ENCODE measurements at regions not wholly inside any gene's neighbourhood (a gene's known extent, or its start where the extent isn't known, plus 50 kb on each side); places are given as distances from the start of the nearest gene placed in this dataset.
"Not testable (repeated sequence)": the region's sequence is repeated elsewhere in the genome, so short reads cannot be mapped to it uniquely, and the experiment has no call there.

DNA sequence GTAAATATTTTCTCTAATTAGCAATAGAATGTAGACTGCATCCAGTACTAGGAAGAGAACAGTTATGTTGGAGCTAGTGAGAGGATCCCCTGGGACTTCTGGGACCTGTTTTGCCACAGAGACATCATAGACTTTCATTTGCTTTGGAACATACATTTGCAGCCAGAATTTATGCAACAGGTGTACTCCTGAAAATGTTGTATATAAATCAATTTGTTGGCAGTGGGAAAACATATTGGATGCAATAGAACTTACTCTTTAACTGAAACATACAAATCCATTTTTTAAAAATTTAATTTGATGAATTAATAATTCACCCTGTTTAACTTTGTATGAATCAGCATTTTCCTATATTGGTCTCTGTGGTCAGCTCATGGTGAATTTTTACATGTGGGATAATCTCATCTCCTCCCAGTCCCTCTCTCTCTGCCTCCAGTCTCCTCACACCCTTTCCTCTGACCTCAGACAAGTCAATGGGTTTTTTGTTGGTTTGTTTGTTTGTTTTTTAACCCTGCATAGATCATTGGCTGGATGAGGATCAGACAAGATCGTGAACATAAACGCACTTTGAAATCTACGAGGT is 263.0 kb downstream of the LPIN1 start:
- no peaks in the 10 kb centered on the region for H3K36me3 ChIP-seq (ENCODE audit: control insufficient read depth, insufficient read depth, low read length, severe bottlenecking)
- DNase-seq (ENCODE audit: low read depth), result no peak
- no peaks in the 10 kb centered on the region for H3K9me3 ChIP-seq (ENCODE audit: control insufficient read depth, low read length)
- no peaks in the 10 kb centered on the region for H3K4me1 ChIP-seq (ENCODE audit: control insufficient read depth, insufficient read depth, low read length)
- H3K4me3 ChIP-seq (ENCODE audit: low read length), result no peak overlapping the region
- no peak overlapping the region for H3K9ac ChIP-seq (ENCODE audit: low read length)
- H3K27me3 ChIP-seq (replicated peaks; ENCODE audit: control insufficient read depth, insufficient read depth, low read length), result peaks cover 4% of the 10 kb centered on the region

DNA sequence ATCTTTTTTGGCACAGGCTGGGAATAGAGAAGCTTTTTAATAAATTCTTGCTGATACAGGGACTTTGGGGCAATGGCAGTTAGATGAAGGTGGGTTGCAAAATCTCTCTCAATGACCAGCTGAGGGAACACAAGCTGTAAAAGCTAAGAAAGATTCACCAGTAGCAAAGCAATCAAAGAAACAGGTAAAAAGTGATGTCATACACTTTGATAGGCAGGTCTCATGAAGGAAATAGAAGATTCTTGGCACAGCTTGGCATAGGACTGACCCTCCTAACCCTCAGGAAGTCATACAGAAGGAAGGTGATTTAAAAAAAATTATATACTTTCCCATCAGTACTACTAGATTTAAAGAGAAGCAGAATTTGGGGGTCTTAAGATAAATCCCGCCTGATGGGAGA is 263.6 kb downstream of the LPIN1 start:
- no peaks in the 10 kb centered on the region for H3K36me3 ChIP-seq (ENCODE audit: control insufficient read depth, insufficient read depth, low read length, severe bottlenecking)
- H3K4me1 ChIP-seq (ENCODE audit: control insufficient read depth, insufficient read depth, low read length), result no peaks in the 10 kb centered on the region
- H3K9me3 ChIP-seq (ENCODE audit: control insufficient read depth, low read length), result no peaks in the 10 kb centered on the region
- H3K4me3 ChIP-seq (ENCODE audit: low read length), result no peak overlapping the region
- no peak for DNase-seq (ENCODE audit: low read depth)
- peaks cover 4% of the 10 kb centered on the region for H3K27me3 ChIP-seq (replicated peaks; ENCODE audit: control insufficient read depth, insufficient read depth, low read length)
- no peak overlapping the region for H3K9ac ChIP-seq (ENCODE audit: low read length)

DNA sequence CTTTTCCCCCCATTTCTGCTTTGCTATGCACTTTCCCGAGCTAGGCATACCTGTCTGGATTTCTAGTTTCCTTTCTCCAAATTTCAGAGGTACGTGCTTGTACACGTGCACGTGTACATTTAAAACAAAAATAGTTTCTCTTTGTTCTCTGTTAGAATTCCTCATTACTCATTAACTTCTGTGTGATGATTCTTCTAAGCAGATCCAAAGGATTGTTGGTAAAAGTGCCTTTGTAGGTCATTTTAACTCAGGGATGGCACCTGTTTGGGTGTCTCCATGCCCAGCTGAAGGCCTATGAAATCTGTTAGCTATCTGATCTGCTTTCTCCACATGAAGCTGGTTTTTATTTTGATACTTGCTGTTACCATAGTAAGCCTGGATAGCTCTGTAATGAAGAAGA is 264.3 kb downstream of the LPIN1 start:
- no peak for DNase-seq (ENCODE audit: low read depth)
- H3K4me1 ChIP-seq (ENCODE audit: control insufficient read depth, insufficient read depth, low read length), result no peaks in the 10 kb centered on the region
- no peak overlapping the region for H3K4me3 ChIP-seq (ENCODE audit: low read length)
- no peak overlapping the region for H3K9ac ChIP-seq (ENCODE audit: low read length)
- no peaks in the 10 kb centered on the region for H3K9me3 ChIP-seq (ENCODE audit: control insufficient read depth, low read length)
- H3K27me3 ChIP-seq (replicated peaks; ENCODE audit: control insufficient read depth, insufficient read depth, low read length), result peaks cover 4% of the 10 kb centered on the region
- no peaks in the 10 kb centered on the region for H3K36me3 ChIP-seq (ENCODE audit: control insufficient read depth, insufficient read depth, low read length, severe bottlenecking)

DNA sequence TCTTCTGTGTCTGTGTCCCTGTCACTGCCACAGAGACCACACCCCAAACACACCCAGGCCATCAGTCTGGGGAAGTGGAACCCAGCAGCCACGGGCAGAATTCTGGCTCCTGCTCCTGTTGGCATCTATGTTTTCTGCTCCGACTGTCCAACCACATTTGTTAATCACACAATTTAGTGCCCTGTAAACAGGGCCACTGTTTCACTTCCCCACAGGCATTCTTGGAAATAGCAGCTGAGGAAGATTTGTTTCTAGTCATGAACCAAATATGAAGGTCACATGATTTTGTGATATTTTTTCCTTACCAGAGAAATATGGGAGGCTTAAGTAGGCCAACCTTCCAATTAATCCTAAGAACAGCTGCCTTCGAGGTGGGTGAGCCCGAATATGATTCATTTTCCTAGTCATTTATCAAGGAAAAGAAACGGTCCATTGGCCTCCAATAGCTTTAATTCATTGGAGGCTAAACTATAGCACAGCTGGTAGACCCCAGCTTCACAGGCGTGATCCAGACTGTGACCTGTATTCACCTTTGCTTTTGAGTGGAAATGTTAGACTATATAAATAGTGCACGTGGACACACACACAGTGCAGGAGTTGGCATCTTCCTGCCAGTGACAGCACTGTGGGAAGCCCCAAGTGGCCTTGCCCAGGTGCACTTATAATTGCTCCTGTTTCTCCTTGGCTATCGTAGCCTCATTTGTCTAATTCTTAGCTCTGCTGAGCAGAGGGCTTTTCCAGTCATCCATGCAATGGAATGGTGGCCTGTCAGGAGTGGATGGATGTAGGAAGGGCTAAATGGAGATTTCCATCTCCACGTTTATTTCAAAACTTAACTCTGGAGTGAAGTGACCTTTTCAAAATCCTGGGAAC is 267.9 kb downstream of the LPIN1 start:
- H3K9me3 ChIP-seq (ENCODE audit: control insufficient read depth, low read length), result no peaks in the 10 kb centered on the region
- peaks cover 4% of the 10 kb centered on the region for H3K27me3 ChIP-seq (replicated peaks; ENCODE audit: control insufficient read depth, insufficient read depth, low read length)
- no peaks in the 10 kb centered on the region for H3K36me3 ChIP-seq (ENCODE audit: control insufficient read depth, insufficient read depth, low read length, severe bottlenecking)
- H3K4me1 ChIP-seq (ENCODE audit: control insufficient read depth, insufficient read depth, low read length), result no peaks in the 10 kb centered on the region
- H3K4me3 ChIP-seq (ENCODE audit: low read length), result no peak overlapping the region
- H3K9ac ChIP-seq (ENCODE audit: low read length), result no peak overlapping the region
- peak; percentile 58 for DNase-seq (ENCODE audit: low read depth)

DNA sequence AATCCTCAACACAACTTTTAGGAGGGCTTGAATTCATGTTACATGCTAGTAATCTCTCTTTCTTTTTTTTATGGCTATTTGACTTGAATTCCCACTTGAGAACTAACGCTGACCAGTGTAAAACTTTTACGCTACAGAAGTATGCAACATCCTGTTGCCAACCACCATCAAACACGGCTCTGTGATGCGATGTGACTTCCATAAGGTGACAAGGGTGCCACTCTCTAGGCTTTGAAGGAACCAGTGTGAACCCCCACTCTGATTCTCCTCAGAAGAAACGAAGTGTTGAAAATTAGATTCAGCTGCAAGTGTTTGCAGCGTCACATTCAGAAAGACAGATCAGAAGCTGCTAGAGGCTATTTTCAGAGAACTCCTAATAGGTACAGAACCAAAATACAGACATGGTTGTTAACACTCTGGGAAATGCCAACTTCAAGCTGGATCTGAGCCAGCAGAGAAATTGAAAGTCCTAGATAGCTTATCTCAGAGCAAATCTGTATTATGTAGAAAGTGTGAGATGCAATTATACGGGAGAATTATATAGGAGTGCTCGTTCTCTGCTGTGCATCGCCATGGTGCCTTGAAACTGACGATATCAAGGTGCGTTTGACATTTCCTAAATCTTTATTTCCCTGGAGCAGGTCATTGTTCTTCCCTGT is 271.2 kb downstream of the LPIN1 start:
- no peak overlapping the region for H3K9ac ChIP-seq (ENCODE audit: low read length)
- H3K36me3 ChIP-seq (ENCODE audit: control insufficient read depth, insufficient read depth, low read length, severe bottlenecking), result no peaks in the 10 kb centered on the region
- no peaks in the 10 kb centered on the region for H3K27me3 ChIP-seq (replicated peaks; ENCODE audit: control insufficient read depth, insufficient read depth, low read length)
- no peak overlapping the region for H3K4me3 ChIP-seq (ENCODE audit: low read length)
- DNase-seq (ENCODE audit: low read depth), result no peak
- H3K9me3 ChIP-seq (ENCODE audit: control insufficient read depth, low read length), result peaks cover 21% of the 10 kb centered on the region
- H3K4me1 ChIP-seq (ENCODE audit: control insufficient read depth, insufficient read depth, low read length), result no peaks in the 10 kb centered on the region

DNA sequence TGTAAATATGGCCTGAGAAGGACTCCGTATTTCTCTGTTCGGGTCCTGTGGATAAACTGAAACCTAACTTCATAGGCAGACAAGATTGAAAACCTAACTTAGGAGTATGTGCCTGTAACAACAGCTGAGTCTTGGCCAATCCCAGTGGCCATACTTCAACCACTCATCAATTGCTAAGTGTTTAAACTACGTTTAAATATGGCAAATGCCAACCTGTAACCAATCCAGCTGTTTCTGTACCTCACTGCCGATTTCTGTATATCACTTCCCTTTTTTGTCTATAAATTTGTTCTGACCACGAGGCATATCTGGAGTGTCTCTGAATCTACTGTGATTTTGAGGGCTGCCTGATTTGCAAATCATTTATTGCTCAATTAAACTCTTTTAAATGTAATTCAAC is 272.3 kb downstream of the LPIN1 start:
- not testable (repeated sequence) for H3K36me3 ChIP-seq (ENCODE audit: control insufficient read depth, insufficient read depth, low read length, severe bottlenecking); DNase-seq (ENCODE audit: low read depth); H3K27me3 ChIP-seq (replicated peaks; ENCODE audit: control insufficient read depth, insufficient read depth, low read length); H3K4me1 ChIP-seq (ENCODE audit: control insufficient read depth, insufficient read depth, low read length); H3K9ac ChIP-seq (ENCODE audit: low read length); H3K4me3 ChIP-seq (ENCODE audit: low read length)
- peaks cover 21% of the 10 kb centered on the region for H3K9me3 ChIP-seq (ENCODE audit: control insufficient read depth, low read length)

DNA sequence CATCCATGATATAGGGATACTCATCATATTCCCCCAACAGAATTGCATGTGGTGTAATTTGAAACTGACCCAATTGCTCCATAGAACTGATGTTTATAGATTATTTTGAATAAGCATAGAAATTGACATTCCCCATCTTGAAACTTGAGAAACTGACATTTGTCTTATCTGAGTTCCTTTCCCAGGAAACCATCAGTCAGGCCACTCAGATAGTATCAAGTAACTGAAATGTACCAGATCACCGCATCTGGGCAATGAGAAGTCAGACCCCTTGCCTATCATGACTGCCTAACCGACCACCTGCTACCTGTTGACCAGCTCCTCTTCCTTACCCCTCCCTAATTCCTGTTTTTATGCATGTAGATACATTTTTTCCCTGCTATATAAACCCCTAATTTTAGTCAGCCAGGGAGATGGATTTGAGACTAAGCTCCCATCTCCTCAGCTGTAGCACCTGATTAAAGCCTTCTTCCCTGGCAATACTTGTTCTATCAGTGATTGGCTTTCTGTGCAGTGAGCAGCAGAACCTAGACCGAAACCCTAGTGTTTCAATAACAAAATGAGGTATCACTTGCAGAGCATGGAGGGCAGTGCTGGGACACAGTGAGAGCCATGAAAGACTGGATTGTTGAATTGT is 274.5 kb downstream of the LPIN1 start:
- Histone ChIP-seq H3K27me3 (replicated peaks; ENCODE audit: control insufficient read depth, insufficient read depth, low read length) (no peaks in the 10 kb centered on the region), H3K4me3 (ENCODE audit: low read length) (no peak overlapping the region), H3K9ac (ENCODE audit: low read length) (no peak overlapping the region), H3K9me3 (ENCODE audit: control insufficient read depth, low read length) (peaks cover 21% of the 10 kb centered on the region), H3K4me1 (ENCODE audit: control insufficient read depth, insufficient read depth, low read length) (no peaks in the 10 kb centered on the region), H3K36me3 (ENCODE audit: control insufficient read depth, insufficient read depth, low read length, severe bottlenecking) (no peaks in the 10 kb centered on the region)
- no peak for DNase-seq (ENCODE audit: low read depth)

DNA sequence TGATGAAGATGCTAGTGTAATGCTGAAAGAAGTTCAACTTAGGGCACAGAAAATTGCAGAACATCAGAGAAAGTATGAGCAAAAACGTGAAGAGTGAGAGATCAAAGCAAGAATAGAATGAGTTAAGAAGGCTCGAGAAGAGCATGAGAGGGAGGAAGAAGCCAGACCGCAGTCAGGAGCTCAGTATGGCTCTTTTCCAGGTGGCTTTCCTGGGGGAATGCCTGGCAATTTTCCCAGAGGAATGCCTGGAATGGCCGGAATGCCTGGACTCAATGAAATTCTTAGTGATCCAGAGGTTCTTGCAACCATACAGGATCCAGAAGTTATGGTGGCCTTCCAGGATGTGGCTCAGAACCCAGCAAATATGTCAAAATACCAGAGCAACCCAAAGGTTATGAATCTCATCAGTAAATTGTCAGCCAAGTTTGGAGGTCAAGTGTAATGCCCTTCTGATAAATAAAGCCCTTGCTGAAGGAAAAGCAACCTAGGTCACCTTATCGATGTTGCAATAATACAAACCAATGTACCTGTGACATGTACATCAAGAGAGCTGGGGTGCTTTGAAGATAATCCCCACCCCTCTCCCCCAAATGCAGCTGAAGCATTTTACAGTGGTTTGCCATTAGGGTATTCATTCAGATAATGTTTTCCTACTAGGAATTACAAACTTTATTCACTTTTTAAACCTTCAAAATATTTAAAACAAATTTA is 277.9 kb downstream of the LPIN1 start:
- peaks cover 21% of the 10 kb centered on the region for H3K9me3 ChIP-seq (ENCODE audit: control insufficient read depth, low read length)
- H3K4me3 ChIP-seq (ENCODE audit: low read length); H3K4me1 ChIP-seq (ENCODE audit: control insufficient read depth, insufficient read depth, low read length); H3K27me3 ChIP-seq (replicated peaks; ENCODE audit: control insufficient read depth, insufficient read depth, low read length); DNase-seq (ENCODE audit: low read depth); H3K36me3 ChIP-seq (ENCODE audit: control insufficient read depth, insufficient read depth, low read length, severe bottlenecking); H3K9ac ChIP-seq (ENCODE audit: low read length): not testable (repeated sequence)

DNA sequence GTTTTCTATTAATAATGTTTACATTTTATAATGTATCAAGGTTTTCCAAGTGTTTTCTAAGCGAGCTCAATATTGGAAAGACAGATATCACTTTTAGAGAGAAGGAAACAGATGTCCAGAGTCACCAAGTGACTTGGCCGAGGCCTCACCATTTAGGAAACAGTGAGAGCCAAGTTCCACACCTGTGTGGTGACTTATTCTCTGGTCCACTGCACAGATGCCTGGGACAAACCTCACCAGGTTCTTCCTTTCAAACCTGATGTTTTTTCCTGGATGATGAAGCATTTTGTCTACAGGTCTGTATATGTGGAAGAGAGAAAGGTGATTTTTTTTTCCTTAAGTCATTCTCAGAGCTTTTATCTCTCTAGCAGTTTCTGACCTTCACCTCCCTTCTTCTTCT is 280.7 kb downstream of the LPIN1 start:
- Histone ChIP-seq H3K27me3 (replicated peaks; ENCODE audit: control insufficient read depth, insufficient read depth, low read length) (no peaks in the 10 kb centered on the region), H3K9me3 (ENCODE audit: control insufficient read depth, low read length) (no peaks in the 10 kb centered on the region), H3K36me3 (ENCODE audit: control insufficient read depth, insufficient read depth, low read length, severe bottlenecking) (no peaks in the 10 kb centered on the region), H3K4me1 (ENCODE audit: control insufficient read depth, insufficient read depth, low read length) (peaks cover 2% of the 10 kb centered on the region), H3K9ac (ENCODE audit: low read length) (no peak overlapping the region), H3K4me3 (ENCODE audit: low read length) (no peak overlapping the region)
- DNase-seq (ENCODE audit: low read depth), result no peak

DNA sequence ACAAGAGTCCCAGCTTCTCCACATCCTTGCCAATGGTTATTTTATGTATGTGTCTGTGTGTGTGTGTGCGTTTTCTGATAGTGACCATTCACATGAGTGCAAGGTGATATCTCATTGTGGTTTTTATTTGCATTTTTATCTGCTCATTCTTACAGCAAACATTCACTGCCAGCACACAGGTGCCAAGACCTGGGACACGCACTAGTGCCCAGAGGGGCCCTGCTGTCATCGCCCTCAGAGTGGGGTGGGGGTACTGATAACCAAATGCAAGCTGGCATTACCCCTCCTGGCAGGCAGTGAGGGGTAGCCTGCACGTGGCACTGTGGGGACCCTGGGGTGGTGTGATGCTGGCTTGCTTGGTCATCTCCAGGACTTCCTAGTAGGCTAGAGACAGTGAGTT is 285.4 kb downstream of the LPIN1 start:
- H3K36me3 ChIP-seq (ENCODE audit: control insufficient read depth, insufficient read depth, low read length, severe bottlenecking), result no peaks in the 10 kb centered on the region
- H3K4me1 ChIP-seq (ENCODE audit: control insufficient read depth, insufficient read depth, low read length), result peaks cover 27% of the 10 kb centered on the region
- H3K4me3 ChIP-seq (ENCODE audit: low read length), result no peak overlapping the region
- no peaks in the 10 kb centered on the region for H3K9me3 ChIP-seq (ENCODE audit: control insufficient read depth, low read length)
- H3K9ac ChIP-seq (ENCODE audit: low read length), result no peak overlapping the region
- H3K27me3 ChIP-seq (replicated peaks; ENCODE audit: control insufficient read depth, insufficient read depth, low read length), result no peaks in the 10 kb centered on the region
- DNase-seq (ENCODE audit: low read depth), result no peak

DNA sequence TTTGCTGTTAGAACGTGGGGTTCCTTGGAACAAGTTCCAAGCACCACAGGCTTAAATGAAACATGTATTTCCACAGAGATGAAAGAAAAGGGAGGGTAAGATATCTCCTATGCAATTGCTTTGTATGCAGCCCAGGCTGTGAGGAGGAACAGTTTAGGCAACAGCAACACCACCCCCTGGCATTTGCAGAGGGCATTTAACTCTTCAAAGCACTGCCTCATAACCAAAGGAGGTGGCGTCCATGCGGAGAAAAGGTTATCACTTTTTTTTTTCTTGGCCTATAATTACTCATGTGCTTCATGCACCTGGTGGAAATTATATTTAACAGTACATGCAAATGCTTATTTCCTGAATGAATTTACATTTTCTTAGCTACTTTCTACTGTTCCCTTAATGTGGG is 286.0 kb downstream of the LPIN1 start:
- DNase-seq (ENCODE audit: low read depth), result peak; percentile 7
- Histone ChIP-seq H3K9ac (ENCODE audit: low read length) (no peak overlapping the region), H3K9me3 (ENCODE audit: control insufficient read depth, low read length) (no peaks in the 10 kb centered on the region), H3K4me1 (ENCODE audit: control insufficient read depth, insufficient read depth, low read length) (peaks cover 27% of the 10 kb centered on the region), H3K36me3 (ENCODE audit: control insufficient read depth, insufficient read depth, low read length, severe bottlenecking) (no peaks in the 10 kb centered on the region), H3K4me3 (ENCODE audit: low read length) (no peak overlapping the region), H3K27me3 (replicated peaks; ENCODE audit: control insufficient read depth, insufficient read depth, low read length) (no peaks in the 10 kb centered on the region)

All from adipocyte (in vitro differentiated cells).